SK-N-SH treated with all-trans-retinoic acid at 6 μM for 48 hours (cell line): ENCODE measurements at regions not wholly inside any gene's neighbourhood (a gene's known extent, or its start where the extent isn't known, plus 50 kb on each side); places are given as distances from the start of the nearest gene placed in this dataset.

Experiments
- ATAC-seq: fragments of 200-7000 bp; cut with Tn5 transposase; 3 replicates; pipeline ENCODE4 v1.9.1; 2020; ENCODE audit warnings: mild to moderate bottlenecking, moderate library complexity
- ARNTL ChIP-seq: fragments of 450-650 bp; formaldehyde crosslinking; IDR thresholded peaks from 2 replicates; pipeline ENCODE4 v1.5.0; 2020; ENCODE audit warnings: low read depth, mild to moderate bottlenecking, moderate library complexity, borderline replicate concordance
- BACH2 ChIP-seq: fragments of 250-450 bp; sonication (Bioruptor Pico); IDR thresholded peaks from 2 replicates; pipeline ENCODE4 v1.9.0; 2021; ENCODE audit warnings: mild to moderate bottlenecking, borderline replicate concordance
- CREB5 ChIP-seq: fragments of 250-450 bp; sonication (Bioruptor Pico); IDR thresholded peaks from 2 replicates; pipeline ENCODE4 v1.5.1; 2020; ENCODE audit warnings: low read depth, mild to moderate bottlenecking, moderate library complexity
- CSDC2 ChIP-seq: fragments of 250-450 bp; sonication (Bioruptor Pico); IDR thresholded peaks from 2 replicates; pipeline ENCODE4 v1.5.0; 2020; ENCODE audit warnings: mild to moderate bottlenecking, moderate library complexity
- ESRRG ChIP-seq: fragments of 250-450 bp; sonication (Bioruptor Pico); IDR thresholded peaks from 2 replicates; pipeline ENCODE4 v1.6.1; 2021; ENCODE audit warnings: mild to moderate bottlenecking
- GLIS3 ChIP-seq: fragments of 250-450 bp; sonication (Bioruptor Pico); IDR thresholded peaks from 2 replicates; pipeline ENCODE4 v1.5.0; 2020; ENCODE audit warnings: mild to moderate bottlenecking, moderate library complexity
- OSR1 ChIP-seq: fragments of 250-450 bp; sonication (Bioruptor Pico); IDR thresholded peaks from 2 replicates; pipeline ENCODE4 v1.8.0; 2022; ENCODE audit warnings: moderate library complexity, mild to moderate bottlenecking, inconsistent platforms
- POU6F1 ChIP-seq: fragments of 250-450 bp; sonication (Bioruptor Pico); IDR thresholded peaks from 2 replicates; pipeline ENCODE4 v1.8.0; 2021; ENCODE audit warnings: low read depth, mild to moderate bottlenecking, moderate library complexity, borderline replicate concordance
- PPARA ChIP-seq: fragments of 250-450 bp; sonication (Bioruptor Pico); IDR thresholded peaks from 2 replicates; pipeline ENCODE4 v1.5.0; 2020; ENCODE audit warnings: mild to moderate bottlenecking, borderline replicate concordance
- RARB ChIP-seq: fragments of 250-450 bp; sonication (Bioruptor Pico); IDR thresholded peaks from 2 replicates; pipeline ENCODE4 v1.8.0; 2021; ENCODE audit warnings: mild to moderate bottlenecking, moderate library complexity
- SNAI2 ChIP-seq: fragments of 250-450 bp; sonication (Bioruptor Pico); IDR thresholded peaks from 2 replicates; pipeline ENCODE4 v1.5.0; 2020; ENCODE audit warnings: mild to moderate bottlenecking, moderate library complexity
- TCF4 ChIP-seq: fragments of 250-450 bp; sonication (Bioruptor Pico); IDR thresholded peaks from 2 replicates; pipeline ENCODE4 v1.8.0; 2021; ENCODE audit warnings: mild to moderate bottlenecking, moderate library complexity, borderline replicate concordance
- TOX ChIP-seq: fragments of 250-450 bp; sonication (Bioruptor Pico); IDR thresholded peaks from 2 replicates; pipeline ENCODE4 v1.8.0; 2021; ENCODE audit warnings: mild to moderate bottlenecking, moderate library complexity, borderline replicate concordance
- TSHZ2 ChIP-seq: fragments of 250-450 bp; sonication (Bioruptor Pico); IDR thresholded peaks from 2 replicates; pipeline ENCODE4 v1.5.0; 2020; ENCODE audit warnings: mild to moderate bottlenecking, moderate library complexity
- ZC3H10 ChIP-seq: fragments of 250-450 bp; sonication (Bioruptor Pico); IDR thresholded peaks from 2 replicates; pipeline ENCODE4 v1.5.1; 2021; ENCODE audit warnings: mild to moderate bottlenecking, moderate library complexity
- ZFP3 ChIP-seq: fragments of 250-450 bp; sonication (Bioruptor Pico); IDR thresholded peaks from 2 replicates; pipeline ENCODE4 v1.5.0; 2020; ENCODE audit warnings: mild to moderate bottlenecking, moderate library complexity
- ZFP30 ChIP-seq: fragments of 450-650 bp; formaldehyde crosslinking; IDR thresholded peaks from 2 replicates; pipeline ENCODE4 v1.5.0; 2022; ENCODE audit warnings: mild to moderate bottlenecking, moderate library complexity
- ZNF565 ChIP-seq: fragments of 450-650 bp; formaldehyde crosslinking; conservative IDR thresholded peaks from 2 replicates; pipeline ENCODE4 v1.5.0; 2020; ENCODE audit warnings: low read depth, mild to moderate bottlenecking, moderate library complexity
- ZNF70 ChIP-seq: fragments of 450-650 bp; formaldehyde crosslinking; IDR thresholded peaks from 2 replicates; pipeline ENCODE4 v1.5.0; 2020; ENCODE audit warnings: mild to moderate bottlenecking, moderate library complexity
- ZNF8 ChIP-seq: fragments of 450-650 bp; formaldehyde crosslinking; IDR thresholded peaks from 2 replicates; pipeline ENCODE4 v1.5.0; 2020; ENCODE audit warnings: mild to moderate bottlenecking, moderate library complexity
- TF ChIP-seq, protein P1 (sequence below): fragments of 250-450 bp; sonication (Bioruptor Pico); IDR thresholded peaks from 2 replicates; pipeline ENCODE4 v1.8.0; 2020; ENCODE audit warnings: mild to moderate bottlenecking, moderate library complexity, borderline replicate concordance
- TF ChIP-seq, protein P2 (sequence below): fragments of 250-450 bp; sonication (Bioruptor Pico); IDR thresholded peaks from 2 replicates; pipeline ENCODE4 v1.5.1; 2021; ENCODE audit warnings: mild to moderate bottlenecking, moderate library complexity

GRCh38 chr1:11395616-11396015 is 83.3 kb upstream of the DISP3 start:
- TF ChIP-seq ZC3H10 (CRISPR knock-in tag), result no peak
- no peak for TF ChIP-seq ARNTL (CRISPR knock-in tag)
- no peak for TF ChIP-seq CREB5 (CRISPR knock-in tag)
- no peak for TF ChIP-seq ZNF8 (CRISPR knock-in tag)
- no peak for TF ChIP-seq RARB (CRISPR knock-in tag)
- no peak for TF ChIP-seq TCF4 (CRISPR knock-in tag)
- no peak for TF ChIP-seq POU6F1
- TF ChIP-seq, protein P1, sequence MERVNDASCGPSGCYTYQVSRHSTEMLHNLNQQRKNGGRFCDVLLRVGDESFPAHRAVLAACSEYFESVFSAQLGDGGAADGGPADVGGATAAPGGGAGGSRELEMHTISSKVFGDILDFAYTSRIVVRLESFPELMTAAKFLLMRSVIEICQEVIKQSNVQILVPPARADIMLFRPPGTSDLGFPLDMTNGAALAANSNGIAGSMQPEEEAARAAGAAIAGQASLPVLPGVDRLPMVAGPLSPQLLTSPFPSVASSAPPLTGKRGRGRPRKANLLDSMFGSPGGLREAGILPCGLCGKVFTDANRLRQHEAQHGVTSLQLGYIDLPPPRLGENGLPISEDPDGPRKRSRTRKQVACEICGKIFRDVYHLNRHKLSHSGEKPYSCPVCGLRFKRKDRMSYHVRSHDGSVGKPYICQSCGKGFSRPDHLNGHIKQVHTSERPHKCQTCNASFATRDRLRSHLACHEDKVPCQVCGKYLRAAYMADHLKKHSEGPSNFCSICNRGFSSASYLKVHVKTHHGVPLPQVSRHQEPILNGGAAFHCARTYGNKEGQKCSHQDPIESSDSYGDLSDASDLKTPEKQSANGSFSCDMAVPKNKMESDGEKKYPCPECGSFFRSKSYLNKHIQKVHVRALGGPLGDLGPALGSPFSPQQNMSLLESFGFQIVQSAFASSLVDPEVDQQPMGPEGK, result no peak
- TF ChIP-seq ESRRG (CRISPR knock-in tag), result no peak
- no peak for TF ChIP-seq OSR1 (CRISPR knock-in tag)
- no peak for TF ChIP-seq PPARA (CRISPR knock-in tag)
- TF ChIP-seq ZNF70 (CRISPR knock-in tag), result no peak
- TF ChIP-seq CSDC2 (CRISPR knock-in tag), result no peak
- TF ChIP-seq, protein P2, sequence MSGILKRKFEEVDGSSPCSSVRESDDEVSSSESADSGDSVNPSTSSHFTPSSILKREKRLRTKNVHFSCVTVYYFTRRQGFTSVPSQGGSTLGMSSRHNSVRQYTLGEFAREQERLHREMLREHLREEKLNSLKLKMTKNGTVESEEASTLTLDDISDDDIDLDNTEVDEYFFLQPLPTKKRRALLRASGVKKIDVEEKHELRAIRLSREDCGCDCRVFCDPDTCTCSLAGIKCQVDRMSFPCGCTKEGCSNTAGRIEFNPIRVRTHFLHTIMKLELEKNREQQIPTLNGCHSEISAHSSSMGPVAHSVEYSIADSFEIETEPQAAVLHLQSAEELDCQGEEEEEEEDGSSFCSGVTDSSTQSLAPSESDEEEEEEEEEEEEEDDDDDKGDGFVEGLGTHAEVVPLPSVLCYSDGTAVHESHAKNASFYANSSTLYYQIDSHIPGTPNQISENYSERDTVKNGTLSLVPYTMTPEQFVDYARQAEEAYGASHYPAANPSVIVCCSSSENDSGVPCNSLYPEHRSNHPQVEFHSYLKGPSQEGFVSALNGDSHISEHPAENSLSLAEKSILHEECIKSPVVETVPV, result no peak
- no peak for TF ChIP-seq TSHZ2 (CRISPR knock-in tag)
- TF ChIP-seq TOX (CRISPR knock-in tag), result no peak
- TF ChIP-seq GLIS3 (CRISPR knock-in tag), result no peak
- TF ChIP-seq ZNF565 (CRISPR knock-in tag), result no peak
- no peak for TF ChIP-seq ZFP30 (CRISPR knock-in tag)
- TF ChIP-seq BACH2, result no peak
- ATAC-seq, result no peak

GRCh38 chr1:11397151-11397901 is 81.6 kb upstream of the DISP3 start:
- ATAC-seq, result no peak
- TF ChIP-seq OSR1 (CRISPR knock-in tag) (no peak), SNAI2 (no peak), TCF4 (CRISPR knock-in tag) (no peak), ESRRG (CRISPR knock-in tag) (no peak), ZFP3 (CRISPR knock-in tag) (no peak), POU6F1 (no peak), ZC3H10 (CRISPR knock-in tag) (no peak), RARB (CRISPR knock-in tag) (no peak)
